HG03575 (cell line): ENCODE measurements at regions not wholly inside any gene's neighbourhood (a gene's known extent, or its start where the extent isn't known, plus 50 kb on each side); places are given as distances from the start of the nearest gene placed in this dataset.
"Not testable (repeated sequence)": the region's sequence is repeated elsewhere in the genome, so short reads cannot be mapped to it uniquely, and the experiment has no call there.

ENCODE experiments used
- ATAC-seq: cut with Tn5 transposase; IDR thresholded peaks from one replicate; pipeline ENCODE4 v1.9.1; 2021; ENCODE audit not compliant: unreplicated experiment, insufficient number of reproducible peaks, low FRiP score; ENCODE audit errors: extremely low read depth

DNA sequence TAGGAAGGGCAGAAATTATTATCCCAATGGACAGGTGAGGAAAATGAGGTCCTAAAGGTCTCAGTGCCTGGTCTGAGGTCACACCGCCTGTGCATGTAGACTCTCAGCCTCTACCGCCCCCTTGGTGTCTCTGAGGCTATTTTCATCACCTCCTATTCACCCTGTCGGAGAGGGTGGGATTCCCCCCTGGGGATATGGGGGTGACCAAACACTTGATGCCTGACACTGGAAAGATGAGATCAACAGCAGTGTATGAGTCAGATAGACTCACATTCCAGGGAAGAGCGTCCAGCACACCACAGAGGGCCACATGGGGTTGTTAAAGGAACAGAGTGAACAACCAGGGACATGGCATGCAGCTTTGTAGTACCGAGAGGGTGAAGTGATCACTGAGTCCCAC, 199.7 kb downstream of the SMAD2 start:
- ATAC-seq, result no peak

DNA sequence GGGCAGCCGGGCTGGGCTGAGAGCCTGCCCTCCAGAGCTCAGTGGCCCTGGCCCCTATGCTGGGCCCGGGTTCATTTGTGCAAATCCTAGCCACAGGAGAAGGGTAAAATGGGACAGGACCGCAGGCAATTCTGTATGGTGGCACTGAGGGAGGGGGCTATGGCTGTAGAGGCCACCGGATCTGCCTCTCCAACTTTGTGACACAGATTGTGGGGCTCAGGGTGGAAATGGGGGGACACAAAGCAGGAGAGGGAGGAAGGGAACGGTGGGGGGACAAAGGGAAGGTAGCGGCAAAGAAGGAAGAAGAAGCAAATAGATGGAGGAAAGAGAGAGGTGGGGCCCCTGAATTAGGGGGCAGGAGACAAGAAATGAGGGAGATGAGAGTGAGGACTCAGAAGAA, 201.1 kb downstream of the SMAD2 start:
- ATAC-seq, result no peak

DNA sequence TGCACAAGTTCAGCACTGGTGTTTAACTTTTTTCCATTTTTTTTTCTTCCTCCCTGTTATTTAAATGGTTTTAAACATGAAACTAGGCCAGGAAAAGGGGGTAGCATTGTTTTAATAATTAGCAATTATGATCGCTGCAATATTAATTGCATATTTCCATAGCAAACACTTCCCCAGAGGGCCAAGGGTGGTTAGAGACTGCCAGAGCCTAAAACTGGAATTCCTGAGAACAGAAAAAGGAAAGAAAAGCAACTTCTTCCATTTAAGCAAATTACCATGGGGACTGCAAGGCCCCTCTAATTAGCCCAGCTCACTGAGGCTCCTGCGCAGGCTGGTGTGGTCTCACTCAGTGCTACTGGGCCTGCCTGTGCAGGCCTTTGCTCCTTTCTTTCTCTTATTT, 201.5 kb downstream of the SMAD2 start:
- no peak for ATAC-seq

DNA sequence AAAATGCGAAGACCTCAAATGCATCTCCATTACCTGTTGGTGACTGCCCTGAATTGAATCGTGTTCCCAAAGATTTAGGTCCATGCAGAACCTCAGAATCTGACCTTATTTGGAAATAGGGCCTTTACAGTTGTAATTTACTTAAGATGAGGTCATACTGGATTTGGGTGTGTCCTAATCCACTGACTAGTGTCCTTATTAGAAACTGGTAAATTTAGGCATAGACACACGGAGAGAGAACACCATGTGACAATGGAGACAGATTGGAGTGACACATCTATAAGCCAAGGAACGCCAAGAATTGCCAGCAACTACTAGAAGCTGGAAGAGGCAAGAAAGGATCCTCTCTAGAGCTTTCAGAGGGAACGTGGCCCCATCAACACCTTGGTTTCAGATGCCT, 203.1 kb downstream of the SMAD2 start:
- no peak for ATAC-seq

DNA sequence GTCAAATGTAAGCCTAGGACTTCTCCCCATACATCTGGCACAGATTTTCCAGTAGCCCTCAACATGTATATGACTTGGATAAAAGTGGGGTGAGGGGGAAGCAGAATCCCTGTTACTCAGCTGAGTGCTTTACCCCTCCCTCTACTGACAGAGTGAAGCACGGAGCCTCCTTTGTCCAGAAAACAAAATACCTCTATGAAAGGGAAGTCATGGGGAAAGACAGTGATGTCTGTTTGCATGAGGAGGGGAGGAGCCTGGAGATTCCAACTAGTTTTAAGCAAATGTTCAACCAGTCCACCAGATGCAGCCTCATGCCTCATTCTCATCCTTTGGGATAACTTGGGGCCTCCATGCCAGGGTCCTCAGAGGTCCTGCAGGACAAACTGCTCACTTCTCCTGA, 203.9 kb downstream of the SMAD2 start:
- no peak for ATAC-seq

DNA sequence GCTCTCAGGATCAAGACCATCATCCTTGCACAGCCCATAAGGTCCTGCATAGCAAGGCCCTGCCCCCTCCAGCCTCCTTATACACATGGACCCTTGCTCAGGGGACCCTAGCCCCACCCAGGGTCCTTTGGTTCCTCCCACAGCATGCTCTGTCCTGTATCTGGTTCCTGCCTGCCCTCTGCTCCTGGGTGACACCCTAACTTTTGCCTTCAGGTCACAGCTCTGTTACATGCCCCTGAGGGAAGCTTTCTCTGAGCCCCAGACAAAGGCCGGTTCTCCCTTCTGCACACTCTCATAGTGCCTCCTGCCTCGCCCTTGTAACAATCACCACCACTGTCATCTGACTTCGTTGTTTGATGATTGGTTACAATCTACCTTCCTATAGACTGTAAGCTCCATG, 204.8 kb downstream of the SMAD2 start:
- ATAC-seq, result no peak

DNA sequence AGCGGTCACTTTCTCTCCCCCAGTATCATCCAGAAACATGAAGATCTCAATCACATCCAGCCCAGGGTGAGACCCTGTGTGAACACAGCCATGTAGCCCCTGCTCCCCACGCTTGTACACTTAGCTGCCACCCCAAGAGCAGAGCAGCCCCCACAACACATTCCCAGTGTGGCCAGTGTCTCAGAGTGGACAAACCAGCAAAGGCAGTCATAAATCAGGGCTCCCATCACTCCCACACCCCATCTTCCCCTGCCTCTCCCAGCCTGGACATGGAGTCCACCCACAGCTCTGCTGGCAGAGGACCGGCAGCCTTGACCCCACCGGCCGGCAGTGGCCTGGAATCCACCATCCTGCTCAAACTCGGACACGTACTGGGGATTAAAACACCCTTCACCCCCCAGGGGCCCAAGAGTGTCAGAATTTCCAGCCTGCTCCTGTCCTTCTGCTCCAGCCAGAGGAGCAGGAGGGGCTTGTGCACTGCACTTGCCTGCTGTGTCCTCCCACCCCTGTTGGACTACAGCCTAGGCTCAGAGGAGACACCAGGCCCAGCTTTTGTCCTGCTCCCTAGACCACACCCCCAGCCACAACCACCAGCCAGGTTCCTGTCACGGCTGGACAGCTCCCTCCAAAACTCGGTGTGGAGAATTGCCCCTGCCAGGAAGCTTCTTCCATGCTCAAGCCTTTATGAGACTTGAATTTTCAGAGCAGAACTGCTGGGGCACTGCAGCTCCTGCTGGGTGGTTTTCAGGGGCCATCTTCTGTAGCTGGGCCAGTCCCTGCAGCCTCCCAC, 206.1 kb downstream of the SMAD2 start:
- no peak for ATAC-seq

DNA sequence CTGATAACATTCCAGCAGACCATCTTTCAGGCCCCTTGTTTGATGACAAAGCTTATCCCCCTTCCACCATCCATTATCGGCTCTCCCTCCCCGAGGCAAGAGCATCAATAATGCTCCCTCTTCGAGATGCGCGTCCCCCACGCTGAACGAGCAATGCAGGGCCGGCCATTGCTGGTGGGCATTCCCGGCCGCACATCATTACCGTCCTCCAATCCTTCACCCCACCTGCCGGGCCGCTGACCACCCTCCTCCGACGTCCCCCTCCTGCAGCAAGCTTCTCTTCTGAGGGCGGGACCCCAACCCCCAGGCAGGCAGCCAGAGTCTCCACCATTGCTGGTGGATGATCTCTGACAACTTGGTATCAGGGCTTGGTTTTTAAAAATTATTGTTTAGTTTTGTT, 208.6 kb downstream of the SMAD2 start:
- ATAC-seq, result no peak

DNA sequence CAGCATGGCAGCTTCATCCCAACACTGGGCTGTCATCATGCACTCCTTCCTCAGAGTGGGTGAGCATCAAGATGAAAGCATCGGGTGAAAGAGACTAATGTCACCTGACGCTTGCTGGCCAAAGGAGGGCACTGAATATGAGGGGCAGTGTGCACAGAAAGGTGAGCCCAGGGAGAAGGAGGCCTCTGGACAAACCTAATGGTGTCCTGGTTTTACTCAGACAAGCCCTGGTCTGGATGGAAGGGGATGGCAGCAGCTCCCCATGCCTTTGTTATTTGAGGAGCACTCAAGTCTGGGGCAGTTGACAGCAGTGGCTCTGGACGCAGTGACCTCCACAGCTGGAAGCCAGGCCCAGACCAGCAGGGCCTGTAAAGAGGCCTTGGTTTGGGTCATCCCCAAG, 209.7 kb downstream of the SMAD2 start:
- ATAC-seq, result no peak

DNA sequence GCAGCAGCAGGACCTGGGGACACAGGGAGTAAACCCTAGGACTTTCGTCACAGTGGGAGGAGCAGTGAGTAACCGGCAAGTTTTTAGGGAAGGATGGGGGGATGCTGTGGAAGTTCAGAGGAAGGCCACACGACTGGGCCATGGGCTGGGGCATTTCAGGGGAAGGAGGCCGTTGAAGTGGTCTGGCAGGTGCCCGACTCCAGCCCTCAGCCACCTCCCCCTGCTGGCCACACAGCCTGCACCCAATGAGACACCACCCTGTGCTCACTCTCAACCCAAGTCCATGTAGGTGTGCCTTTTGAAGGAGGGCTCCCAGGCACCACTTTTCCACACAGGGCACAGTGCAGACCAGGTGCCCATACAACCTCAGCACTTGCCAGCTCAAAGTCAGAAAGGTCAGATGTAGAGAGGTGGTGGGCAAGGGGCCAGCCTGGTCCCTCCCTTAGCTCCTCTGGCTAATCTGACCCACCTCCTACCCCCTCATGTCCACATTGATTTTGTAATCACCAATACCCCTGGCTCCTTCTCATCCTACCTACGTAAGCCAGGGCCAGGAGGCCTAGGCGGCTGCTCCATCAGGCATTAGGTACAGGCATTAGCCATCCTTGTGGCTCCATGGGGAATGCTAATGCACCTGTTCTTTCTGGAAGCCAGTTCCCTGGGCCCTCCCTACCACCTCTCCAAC, 211.2 kb downstream of the SMAD2 start:
- no peak for ATAC-seq

DNA sequence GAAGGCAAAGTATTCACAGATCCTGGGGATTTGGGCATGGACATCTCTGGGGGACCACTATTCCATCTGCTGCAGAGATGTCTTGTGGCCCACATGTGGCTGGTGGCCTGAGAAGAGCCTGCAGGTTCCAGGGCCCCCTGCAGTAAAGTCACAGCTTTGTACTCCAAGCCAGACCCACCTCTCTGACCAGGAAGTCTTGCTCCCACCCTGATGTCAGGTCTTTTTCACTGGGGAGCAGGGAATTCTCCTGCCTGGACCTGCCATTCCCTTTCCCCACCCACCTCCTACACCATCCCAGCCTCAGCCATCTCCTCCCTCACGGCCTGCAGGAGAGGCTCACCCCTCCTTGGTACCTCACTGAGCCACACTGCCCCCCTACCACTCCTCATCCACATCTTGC, 211.8 kb downstream of the SMAD2 start:
- ATAC-seq, result no peak

DNA sequence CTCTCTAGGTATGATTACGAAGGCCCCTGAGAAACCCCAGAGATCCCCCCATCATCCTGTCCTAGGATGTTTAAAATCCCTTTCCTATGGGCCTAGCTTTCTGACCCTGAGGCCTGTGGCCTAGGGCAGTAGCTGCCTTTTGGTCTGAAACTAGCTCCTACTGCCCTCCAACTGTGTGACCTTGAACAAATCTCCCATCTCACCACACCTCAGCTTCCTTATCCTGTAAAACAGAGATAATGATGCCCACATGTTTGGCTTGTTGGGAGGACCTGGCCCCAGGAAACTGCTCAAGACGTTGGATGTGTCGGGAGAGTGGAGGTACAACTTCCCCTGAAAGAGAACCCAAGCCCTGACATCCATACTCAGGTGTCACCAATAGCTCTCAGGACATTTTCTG, 213.2 kb downstream of the SMAD2 start:
- ATAC-seq, result no peak

DNA sequence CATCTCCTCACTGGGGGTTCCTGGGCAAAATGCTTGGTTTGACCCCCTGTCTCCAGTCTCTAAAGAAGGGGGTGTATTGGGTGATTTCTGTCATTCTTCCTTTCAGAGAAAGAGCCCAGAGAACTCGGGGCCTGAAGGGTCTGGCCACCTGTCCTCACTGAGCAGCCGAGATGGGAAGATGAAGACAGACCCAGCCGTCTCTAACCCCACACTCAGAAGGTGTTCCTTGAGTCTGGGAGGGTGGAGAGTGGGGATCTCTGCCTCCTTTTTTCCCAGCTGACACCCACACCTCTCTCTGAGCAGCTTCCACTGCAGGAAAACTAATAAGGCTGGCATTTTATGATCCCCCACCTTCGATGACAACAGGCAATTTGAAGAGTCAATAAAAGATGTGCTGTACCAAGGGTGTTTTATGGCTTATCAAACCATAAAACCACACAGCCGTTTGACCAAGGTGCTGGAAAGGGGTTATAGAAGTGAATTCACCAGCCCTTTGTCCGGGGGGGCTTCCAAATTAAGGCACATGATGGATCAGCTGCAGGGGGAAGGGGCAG, 213.8 kb downstream of the SMAD2 start:
- no peak for ATAC-seq

DNA sequence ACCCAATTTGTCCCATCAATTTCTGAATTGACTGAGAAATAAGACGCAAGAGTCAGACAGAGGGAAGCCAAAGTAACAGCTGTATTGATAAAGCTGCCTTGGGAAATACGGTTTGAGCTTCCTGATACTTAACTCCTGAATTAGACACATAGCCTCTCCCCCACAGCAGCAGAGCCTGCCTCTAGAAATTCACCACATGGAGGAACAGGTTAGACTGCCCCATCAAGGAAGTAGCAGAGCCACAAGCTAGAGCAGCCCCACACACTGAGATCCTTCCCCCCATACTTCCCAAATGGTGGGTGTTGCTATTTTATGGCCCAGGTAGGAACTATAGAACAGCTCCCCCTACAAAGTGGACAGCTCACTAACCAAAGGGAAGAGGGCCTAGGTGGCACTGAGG, 220.0 kb downstream of the SMAD2 start:
- no peak for ATAC-seq

DNA sequence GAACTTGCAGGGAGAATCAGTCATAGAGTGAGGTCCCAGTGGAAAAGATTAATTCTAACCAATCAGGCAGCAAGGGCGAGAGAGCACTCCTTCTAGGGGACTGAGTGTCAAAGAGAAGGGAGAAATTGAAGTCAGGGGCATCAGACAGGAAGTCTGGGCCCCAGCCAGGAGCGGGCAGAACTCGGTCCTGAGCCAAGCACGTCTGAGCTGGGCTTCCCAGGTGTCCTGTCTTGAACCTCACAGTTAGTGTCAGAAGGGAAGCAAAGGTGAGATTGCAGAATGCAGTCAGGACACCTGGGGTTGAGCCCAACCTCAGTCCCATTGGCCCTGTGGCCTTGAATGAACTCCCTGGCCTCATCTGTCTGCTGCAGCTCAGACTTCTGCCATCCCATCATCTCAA, 220.9 kb downstream of the SMAD2 start:
- no peak for ATAC-seq

DNA sequence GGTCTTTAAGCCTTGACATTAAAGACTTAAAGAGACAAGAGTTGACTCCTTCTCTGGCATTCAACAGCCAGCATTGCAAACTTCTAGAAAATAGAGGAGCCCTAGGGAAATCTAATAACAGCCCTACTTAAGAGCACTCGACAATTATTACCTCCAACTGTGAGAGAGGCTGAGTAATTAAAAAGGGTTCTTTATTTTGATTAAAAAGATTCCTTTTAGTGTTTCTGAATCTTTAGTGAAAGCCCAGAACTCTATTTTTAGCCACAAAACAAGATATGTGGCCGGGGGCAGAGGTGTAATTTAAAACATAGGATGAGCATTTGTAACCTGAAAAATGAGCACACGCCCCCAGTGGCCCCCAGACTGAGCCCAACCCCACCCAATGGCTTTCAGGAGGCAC, 222.3 kb downstream of the SMAD2 start:
- ATAC-seq, result no peak

DNA sequence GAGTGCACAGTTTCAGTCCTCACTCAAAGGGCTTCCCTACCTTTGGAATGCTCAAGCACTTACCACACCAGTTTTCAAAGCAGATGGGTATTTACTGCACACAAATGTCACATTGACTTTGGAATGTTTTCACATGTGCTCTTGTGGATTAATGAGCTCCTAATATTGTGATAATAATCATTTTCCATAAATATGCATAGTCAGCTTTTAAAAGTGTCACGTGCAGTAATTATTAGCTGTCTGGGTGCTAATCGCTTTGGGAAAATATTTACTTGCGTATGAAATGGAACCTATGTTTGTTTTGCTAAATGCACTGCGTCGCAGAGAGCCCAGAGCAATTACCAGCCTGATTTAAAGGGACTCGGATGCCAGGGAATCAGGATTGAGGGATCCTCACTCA, 229.3 kb downstream of the SMAD2 start:
- no peak for ATAC-seq

DNA sequence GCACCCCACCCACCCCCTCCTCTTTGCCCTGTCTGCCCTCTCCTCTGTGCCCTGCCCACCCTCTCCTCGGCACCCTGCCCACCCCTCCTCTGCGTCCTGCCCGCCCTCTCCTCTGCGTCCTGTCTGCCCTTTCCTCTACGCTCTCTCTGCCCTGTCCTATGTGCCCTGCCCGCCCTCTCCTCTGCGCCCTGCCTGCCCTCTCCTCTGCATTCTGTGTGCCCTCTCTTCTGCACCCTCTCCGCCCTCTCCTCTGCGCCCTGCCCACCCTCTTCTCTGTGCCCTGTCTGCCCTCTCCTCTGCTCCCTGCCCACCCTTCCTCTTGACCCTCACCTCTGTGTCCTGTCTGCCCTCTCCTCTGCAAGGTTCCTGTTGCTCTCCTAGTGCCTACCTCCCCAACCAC, 233.6 kb downstream of the SMAD2 start:
- no peak for ATAC-seq

DNA sequence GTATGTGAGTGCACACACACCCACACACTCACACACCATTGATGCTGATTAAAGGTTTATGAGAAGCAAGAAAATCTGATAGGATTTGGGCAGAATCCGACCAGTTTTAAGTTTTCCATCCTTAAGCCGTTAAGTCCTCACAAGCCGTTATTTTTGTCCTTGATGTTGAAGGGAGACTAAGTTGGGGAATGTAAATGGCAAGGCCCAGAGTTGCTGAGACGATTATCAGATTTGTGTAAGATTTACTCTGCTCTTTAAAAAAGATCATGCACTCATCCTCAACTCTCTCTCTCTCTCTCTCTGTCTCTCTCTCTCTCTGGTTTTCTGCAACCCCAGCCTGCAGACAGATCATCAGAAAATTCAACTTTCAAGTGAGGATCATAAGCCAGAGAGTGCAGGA, 238.8 kb downstream of the SMAD2 start:
- no peak for ATAC-seq

DNA sequence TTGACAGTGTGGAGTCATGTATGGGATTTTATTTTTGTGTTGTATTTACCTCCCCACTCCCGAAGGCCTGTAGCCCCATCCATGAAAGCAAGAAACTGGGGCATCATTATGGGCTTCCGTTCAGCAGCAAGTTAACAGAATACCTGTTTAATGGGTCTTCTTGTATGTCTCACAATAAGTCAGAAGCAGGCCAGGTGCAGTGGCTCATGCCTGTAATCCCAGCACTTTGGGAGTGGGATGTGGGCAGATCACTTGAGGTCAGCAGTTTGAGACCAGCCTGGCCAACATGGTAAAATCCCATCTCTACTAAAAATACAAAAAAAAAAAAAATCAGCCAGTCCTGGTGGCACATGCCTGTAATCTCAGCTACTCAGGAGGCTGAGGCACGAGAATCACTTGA, 239.7 kb downstream of the SMAD2 start:
- ATAC-seq, result not testable (repeated sequence)
